ENCODE measurements at regions not wholly inside any gene's neighbourhood (a gene's known extent, or its start where the extent isn't known, plus 50 kb on each side); places are given as distances from the start of the nearest gene placed in this dataset.

DNA sequence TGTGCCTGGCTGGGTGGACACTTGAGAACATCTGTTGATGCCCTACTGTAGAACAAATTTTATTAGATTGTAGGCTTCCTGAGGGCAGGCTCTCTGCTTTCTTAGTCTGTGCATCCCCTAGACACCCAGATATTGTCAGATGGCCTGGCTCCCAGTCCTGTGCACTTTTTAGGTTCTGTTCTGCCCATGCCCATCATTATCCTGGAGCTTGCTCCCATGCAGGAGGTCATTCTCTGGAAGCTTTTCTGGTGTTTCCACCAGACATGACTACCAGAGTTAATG is 213.3 kb downstream of the MYCN start:
- Mint-ChIP-seq H3K4me1 (peaks cover 11% of the 10 kb centered on the region), H3K9me3 (no peaks in the 10 kb centered on the region), H3K27me3 (ENCODE audit: low read depth) (peaks cover 2% of the 10 kb centered on the region), H3K36me3 (ENCODE audit: low read depth) (no peaks in the 10 kb centered on the region), H3K27ac (ENCODE audit: unreplicated experiment) (no peak overlapping the region), H3K4me3 (no peak overlapping the region)
- TF ChIP-seq, protein P1, sequence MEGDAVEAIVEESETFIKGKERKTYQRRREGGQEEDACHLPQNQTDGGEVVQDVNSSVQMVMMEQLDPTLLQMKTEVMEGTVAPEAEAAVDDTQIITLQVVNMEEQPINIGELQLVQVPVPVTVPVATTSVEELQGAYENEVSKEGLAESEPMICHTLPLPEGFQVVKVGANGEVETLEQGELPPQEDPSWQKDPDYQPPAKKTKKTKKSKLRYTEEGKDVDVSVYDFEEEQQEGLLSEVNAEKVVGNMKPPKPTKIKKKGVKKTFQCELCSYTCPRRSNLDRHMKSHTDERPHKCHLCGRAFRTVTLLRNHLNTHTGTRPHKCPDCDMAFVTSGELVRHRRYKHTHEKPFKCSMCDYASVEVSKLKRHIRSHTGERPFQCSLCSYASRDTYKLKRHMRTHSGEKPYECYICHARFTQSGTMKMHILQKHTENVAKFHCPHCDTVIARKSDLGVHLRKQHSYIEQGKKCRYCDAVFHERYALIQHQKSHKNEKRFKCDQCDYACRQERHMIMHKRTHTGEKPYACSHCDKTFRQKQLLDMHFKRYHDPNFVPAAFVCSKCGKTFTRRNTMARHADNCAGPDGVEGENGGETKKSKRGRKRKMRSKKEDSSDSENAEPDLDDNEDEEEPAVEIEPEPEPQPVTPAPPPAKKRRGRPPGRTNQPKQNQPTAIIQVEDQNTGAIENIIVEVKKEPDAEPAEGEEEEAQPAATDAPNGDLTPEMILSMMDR (conservative IDR thresholded peaks at IDR 0.05): no peak
- DNase-seq (ENCODE audit: low read depth, low spot score): no peak

DNA sequence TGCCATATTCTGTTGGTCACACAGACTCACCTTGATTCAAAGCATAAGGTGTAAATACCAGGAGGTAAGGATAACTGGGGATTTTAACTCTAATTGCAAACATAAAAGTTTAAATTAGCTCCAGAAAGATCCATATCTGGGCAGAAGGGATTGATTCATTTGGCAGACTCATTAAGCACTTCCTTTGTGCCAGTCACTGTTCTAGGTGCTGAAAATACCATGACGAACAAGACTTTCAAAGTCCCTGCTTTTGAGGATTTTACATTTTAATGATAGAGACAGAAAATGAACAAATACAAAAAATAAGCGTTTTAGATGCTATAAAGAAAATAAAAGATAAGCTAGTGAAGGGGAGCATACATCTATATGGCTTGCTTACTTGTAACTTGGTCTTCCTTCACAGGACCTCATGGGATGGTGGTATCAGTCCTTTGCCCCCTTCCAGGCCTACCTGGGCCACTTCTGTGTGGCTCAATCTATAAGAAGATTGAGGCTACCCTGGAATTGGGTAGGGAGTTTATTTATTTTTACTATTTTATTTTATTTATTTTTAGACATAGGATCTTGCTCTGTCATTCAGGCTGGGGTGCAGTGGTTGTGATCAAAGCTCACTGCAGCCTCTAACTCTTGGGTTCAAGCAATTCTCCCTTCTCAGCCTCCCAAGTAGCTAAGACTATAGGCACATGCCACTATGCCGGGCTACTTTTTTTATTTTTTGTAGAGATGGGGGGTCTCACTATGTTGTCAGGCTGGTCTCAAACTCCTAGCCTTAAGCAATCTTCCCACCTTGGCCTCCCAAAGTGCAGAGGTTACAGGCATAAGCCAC is 212.8 kb downstream of the MYCN start:
- Mint-ChIP-seq H3K27ac (ENCODE audit: unreplicated experiment) (no peak overlapping the region), H3K27me3 (ENCODE audit: low read depth) (peaks cover 2% of the 10 kb centered on the region), H3K9me3 (no peaks in the 10 kb centered on the region), H3K4me3 (no peak overlapping the region), H3K4me1 (peaks cover 6% of the 10 kb centered on the region), H3K36me3 (ENCODE audit: low read depth) (no peaks in the 10 kb centered on the region)
- TF ChIP-seq, protein P1 (conservative IDR thresholded peaks at IDR 0.05): no peak
- no peak for DNase-seq (ENCODE audit: low read depth, low spot score)

DNA sequence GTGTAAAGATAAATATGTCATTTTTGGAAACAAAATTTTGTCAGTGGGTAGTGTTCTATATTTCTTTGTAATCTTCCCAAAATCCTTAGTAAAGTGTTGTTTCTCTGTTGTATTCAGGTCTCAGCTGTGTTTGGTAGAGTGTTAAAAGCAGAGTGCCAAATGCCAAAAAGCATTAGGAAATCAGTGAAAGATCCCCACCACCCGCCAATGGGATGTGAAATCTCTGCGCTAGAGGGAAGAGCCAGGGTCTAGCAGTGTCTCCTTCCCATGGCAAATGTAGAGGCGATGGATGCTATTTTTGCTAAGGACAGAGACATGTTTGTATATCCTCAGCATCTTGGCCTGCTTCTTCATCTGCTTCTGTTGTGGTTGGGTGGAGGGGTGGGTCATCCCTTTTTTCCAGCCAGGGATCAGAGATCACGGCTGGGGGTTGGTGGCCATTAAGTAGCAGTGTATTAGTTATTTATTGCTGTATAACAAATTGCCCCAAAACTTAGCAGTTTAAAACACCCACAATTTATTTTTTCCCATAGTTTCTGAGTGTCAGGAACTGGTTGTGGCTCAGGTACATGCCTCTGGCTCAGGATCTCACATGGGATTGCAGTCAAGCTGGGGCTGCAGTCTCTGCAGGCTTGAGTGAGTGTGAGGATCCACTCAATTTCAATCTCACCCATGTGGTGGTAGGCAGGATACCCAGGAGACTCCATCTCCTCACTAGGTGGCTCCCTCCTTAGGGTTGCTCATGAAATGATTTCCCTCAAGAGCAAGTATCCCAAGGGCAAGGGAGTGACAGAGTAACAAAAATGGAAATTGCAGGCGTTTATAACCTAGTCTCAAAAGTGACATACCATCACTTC is 211.9 kb downstream of the MYCN start:
- DNase-seq (ENCODE audit: low read depth, low spot score): no peak
- TF ChIP-seq, protein P1 (conservative IDR thresholded peaks at IDR 0.05): no peak
- H3K27ac Mint-ChIP-seq (ENCODE audit: unreplicated experiment): no peak overlapping the region
- H3K36me3 Mint-ChIP-seq (ENCODE audit: low read depth): no peaks in the 10 kb centered on the region
- H3K4me3 Mint-ChIP-seq: no peak overlapping the region
- H3K9me3 Mint-ChIP-seq: no peaks in the 10 kb centered on the region
- peaks cover 4% of the 10 kb centered on the region for H3K4me1 Mint-ChIP-seq
- H3K27me3 Mint-ChIP-seq (ENCODE audit: low read depth): peaks cover 2% of the 10 kb centered on the region

DNA sequence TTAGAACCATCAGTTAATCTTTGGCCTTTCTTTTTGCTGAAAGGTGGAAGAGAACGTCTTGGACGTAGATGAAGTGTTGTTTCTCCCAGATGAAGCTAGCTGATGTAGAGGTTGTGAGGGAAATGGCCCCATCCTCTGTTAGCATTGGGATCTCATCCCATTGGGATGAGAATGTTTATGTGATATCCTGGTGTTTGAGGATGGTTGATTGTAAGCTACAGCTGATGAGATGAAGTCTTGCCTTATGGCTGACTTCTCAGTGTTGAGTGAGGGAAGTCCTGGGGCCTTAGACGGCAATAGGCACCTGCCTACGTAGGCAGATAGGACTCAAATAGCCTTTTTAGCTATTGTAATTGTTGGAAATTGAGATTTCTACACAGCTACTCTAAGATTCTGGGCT is 211.3 kb downstream of the MYCN start:
- no peak overlapping the region for H3K27ac Mint-ChIP-seq (ENCODE audit: unreplicated experiment)
- H3K4me1 Mint-ChIP-seq: peaks cover 4% of the 10 kb centered on the region
- no peaks in the 10 kb centered on the region for H3K9me3 Mint-ChIP-seq
- TF ChIP-seq, protein P1 (conservative IDR thresholded peaks at IDR 0.05): no peak
- H3K27me3 Mint-ChIP-seq (ENCODE audit: low read depth): peaks cover 2% of the 10 kb centered on the region
- DNase-seq (ENCODE audit: low read depth, low spot score): no peak
- H3K36me3 Mint-ChIP-seq (ENCODE audit: low read depth): no peaks in the 10 kb centered on the region
- H3K4me3 Mint-ChIP-seq: no peak overlapping the region

DNA sequence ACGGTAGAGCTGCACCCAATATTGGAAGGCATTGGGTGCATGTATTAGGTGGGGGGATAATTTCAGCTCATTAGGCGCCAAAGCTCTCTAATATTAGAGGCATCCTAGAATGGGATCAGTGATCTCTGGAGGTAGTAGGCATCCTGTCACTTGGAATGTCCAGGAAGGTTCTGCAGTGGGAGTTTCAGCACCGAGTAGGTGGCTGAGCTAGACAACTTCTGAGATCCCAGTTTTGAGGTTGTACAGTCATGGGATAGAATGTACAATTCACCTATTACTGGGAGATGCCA is 210.9 kb downstream of the MYCN start:
- H3K36me3 Mint-ChIP-seq (ENCODE audit: low read depth): no peaks in the 10 kb centered on the region
- DNase-seq (ENCODE audit: low read depth, low spot score): no peak
- peaks cover 4% of the 10 kb centered on the region for H3K4me1 Mint-ChIP-seq
- H3K4me3 Mint-ChIP-seq: no peak overlapping the region
- H3K9me3 Mint-ChIP-seq: no peaks in the 10 kb centered on the region
- TF ChIP-seq, protein P1 (conservative IDR thresholded peaks at IDR 0.05): no peak
- no peak overlapping the region for H3K27ac Mint-ChIP-seq (ENCODE audit: unreplicated experiment)
- H3K27me3 Mint-ChIP-seq (ENCODE audit: low read depth): peaks cover 2% of the 10 kb centered on the region

All from neural crest cell (in vitro differentiated cells).